ENCODE measurements at regions not wholly inside any gene's neighbourhood (a gene's known extent, or its start where the extent isn't known, plus 50 kb on each side); places are given as distances from the start of the nearest gene placed in this dataset.

- DNase-seq: no peak
These were observed 767.4 kb downstream of the SLITRK6 start for GRCh38 chr13:85031771-85032170.

- no peak for DNase-seq
These were observed 771.2 kb downstream of the SLITRK6 start for GRCh38 chr13:85028035-85028434.

DNA sequence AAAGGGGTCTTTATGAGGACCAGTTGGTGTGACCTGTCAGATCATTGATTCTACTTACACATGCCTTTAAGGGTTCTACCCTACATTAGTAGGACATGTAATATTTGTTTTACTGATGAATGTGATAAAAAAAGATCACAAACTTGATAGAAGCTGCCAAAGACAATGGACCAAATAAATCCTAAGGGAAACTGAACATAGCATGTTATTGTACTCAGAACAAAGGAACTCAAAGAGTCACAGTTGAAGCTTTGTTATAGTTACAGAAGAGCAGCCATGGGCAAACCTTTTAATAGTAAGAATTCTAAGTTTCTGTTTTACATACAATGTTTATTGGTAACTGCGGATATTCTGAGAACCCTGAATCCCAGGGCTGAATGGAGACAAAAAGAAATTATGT is 780.1 kb downstream of the SLITRK6 start:
- DNase-seq: no peak

DNA sequence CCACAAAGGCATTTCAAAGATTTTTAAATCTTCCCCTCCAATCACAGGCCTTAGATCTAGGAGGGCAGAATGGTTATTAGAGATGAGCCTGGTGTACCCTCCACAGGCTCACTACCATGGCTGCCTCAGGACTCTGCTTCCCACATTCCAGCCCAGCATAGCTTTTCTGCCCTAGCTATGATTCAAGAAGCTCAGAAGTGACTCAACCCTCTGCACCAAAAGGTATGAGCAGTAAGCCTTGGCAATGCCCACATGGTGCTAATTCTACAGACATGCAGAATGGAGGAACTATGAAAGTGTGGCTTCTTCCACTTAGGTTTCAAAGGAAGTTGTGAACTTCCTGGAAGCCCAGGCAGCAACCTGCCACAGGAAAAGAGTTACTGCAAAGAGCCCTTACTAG is 786.2 kb downstream of the SLITRK6 start:
- DNase-seq: no peak

GRCh38 chr13:85009447-85009846 is 789.8 kb downstream of the SLITRK6 start:
- DNase-seq: no peak

DNA sequence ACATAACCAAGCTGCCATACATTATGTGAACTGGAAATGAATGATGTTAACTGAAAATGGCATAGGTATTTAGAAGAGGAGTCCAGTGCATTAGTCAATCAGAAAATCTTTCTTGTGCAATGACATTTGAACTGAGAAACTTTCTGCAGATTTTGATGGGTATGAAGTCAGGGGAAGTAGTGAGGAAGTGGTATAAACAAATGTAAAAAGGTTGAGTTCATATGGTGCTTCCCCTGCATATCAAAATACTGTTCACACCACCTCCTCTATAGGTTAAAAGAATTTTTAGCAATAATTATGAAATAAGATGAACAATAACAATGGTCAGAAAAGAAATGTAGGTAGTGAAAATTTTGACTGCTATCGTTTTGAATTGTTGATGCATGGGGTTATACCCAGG is 800.0 kb downstream of the SLITRK6 start:
- no peak for DNase-seq

DNA sequence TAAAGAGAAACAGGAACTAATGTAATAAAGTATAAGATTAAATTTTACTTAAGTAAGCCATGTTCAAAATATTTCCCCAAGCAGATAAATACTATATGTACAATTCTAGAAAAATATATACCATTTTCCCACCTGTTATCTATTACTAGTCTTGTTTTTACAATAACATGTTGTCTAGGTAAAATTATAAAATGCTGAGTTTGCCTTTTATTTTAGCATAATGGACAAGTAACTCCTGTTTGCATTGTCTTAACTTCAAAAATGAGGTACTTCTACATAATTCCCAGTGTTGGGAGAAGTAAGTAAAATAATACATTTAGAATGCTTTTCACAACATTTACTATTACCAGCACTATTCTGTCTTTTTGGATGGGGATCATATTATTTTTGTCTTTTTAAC is 800.5 kb downstream of the SLITRK6 start:
- DNase-seq: no peak

DNA sequence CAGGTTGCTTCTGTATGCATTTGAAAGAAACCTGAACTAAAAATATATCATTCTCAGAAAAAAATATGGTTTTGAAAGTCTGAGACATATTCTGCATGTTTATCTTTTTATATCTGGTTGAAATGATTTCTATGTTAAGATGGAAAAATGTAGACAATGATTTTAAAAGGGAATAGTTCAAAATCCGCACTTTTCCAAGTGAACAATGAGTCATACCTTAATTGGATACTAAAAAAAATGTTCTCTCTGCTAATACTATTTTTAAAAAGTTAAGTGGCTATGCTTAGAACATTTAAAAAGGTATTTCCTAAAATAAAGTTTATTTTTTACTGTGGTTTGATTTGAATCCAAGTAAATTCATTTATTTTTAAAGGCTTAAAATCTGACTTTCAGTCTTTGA is 801.4 kb downstream of the SLITRK6 start:
- no peak for DNase-seq

DNA sequence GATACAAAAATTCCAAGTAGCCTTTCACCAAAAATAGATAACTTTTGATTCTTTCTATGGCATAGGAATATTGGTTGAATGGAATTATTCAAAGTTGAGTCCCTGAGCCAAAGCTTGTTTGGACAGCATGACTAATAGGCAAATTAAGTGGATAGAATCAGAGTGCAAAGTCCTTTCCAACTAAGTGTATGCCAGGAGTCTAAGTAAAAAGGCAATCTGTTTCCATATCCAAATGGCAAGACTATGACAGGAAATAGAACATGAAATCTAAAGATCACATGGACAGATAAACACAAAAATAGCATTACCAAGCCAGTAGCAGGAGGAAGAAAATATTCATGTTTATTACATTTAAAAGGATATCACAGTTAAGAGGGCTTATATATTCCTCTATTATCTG is 804.6 kb downstream of the SLITRK6 start:
- no peak for DNase-seq

GRCh38 chr13:84985860-84986259 is 813.4 kb downstream of the SLITRK6 start:
- DNase-seq: no peak

DNA sequence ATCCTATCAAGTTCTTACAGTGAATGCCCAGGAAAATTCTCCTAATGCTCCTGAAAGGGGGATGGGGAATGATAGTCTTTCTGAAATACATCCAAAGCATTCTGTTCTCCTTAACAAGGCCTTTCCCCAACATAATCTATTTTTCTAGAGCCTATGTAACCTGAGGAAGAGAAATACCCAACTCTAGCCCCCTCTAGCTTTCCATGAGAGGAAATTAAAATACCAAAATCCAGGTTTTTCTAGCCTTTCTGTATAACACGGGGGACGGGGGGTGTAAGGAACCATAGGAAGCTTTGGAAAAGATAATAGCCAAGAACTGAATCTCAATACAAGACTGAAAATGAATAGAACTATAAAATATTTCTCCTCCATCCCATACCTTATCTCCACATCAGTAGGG is 815.9 kb downstream of the SLITRK6 start:
- DNase-seq: no peak

DNA sequence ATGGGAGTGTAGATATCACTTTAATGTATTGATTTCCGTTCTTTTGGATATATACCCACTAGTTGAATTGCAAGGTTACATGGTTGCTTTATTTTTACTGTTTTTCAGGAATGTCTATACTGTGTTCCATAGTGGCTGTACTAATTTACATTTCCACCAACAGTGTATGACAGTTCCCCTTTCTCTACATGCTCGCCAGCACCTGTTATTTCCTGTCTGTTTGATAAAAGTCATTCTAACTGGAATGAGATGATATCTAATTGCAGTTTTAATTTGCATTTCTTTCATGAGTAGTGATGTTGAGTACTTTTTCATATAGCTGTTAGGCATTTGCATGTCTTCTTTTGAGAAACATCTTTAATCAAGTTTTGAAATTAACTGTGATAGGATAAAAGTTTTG is 818.6 kb downstream of the SLITRK6 start:
- no peak for DNase-seq

DNA sequence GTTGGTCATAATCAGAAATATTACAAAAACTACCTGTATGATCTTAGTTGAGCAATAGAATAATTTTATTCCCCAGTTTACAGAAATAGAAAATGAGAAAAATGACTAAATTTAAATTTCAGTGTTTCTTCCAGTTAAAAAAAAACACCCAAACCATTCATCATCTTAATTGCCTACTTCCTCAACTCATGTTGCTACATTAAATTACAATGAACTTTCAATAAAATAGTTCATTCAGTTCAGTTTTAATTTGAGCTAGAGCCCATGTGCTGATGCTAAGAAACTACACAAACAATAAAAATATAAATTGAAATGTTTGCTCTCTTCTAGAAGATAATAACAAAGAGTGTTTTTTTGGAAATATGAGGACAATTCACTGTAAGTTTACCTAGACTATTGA is 820.4 kb downstream of the SLITRK6 start:
- DNase-seq: no peak

DNA sequence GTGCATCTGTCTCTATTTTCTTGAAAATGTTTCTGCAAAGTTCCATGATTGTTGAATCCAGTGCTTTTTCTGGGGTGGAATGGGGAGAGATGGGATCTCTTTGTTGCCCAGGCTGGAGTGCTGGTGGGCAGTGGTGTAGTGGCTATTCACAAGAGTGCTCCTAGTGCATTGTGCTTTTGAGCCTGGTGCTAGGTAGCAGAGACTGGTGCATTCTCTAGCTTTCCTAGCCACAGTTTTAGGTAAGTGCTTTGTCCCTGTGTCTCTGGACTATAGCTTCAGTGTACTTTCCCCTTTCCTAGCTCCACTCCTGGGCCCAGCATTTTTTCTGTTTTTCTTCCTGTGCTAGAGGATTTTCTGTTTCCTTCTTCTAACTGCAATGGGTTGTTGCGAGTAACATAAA is 825.6 kb downstream of the SLITRK6 start:
- DNase-seq: no peak

- DNase-seq: no peak
These were observed 826.3 kb downstream of the SLITRK6 start for GRCh38 chr13:84972907-84973306.

DNA sequence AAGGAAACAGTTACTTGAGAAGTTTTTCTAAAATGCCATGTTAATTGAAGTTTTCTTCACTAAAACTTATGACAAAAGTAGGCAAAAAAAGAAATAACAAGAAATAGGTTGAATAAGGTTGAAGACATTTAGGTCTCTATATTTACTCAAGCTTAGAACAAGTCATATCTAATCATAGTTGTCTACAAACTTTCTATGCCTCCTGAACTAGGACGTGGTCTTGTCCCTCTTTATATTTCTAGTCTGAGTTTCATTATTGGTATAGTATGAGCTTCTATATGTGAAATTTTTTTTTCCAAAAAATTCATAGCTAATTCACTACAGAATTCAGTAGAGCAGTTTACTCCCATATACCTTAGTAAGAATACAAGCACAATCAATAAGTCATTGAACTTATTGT is 836.4 kb downstream of the SLITRK6 start:
- DNase-seq: no peak

GRCh38 chr13:84962141-84962750 is 837.0 kb downstream of the SLITRK6 start:
- DNase-seq: no peak

- no peak for DNase-seq
These were observed 838.2 kb downstream of the SLITRK6 start for GRCh38 chr13:84961023-84961422.

- no peak for DNase-seq
These were observed 839.4 kb downstream of the SLITRK6 start for GRCh38 chr13:84959818-84960217.

- DNase-seq: no peak
These were observed 844.6 kb downstream of the SLITRK6 start for GRCh38 chr13:84954636-84955035.

GRCh38 chr13:84951128-84951527 is 848.1 kb downstream of the SLITRK6 start:
- no peak for DNase-seq

- no peak for DNase-seq
These were observed 853.0 kb downstream of the SLITRK6 start for GRCh38 chr13:84946192-84946591.

DNA sequence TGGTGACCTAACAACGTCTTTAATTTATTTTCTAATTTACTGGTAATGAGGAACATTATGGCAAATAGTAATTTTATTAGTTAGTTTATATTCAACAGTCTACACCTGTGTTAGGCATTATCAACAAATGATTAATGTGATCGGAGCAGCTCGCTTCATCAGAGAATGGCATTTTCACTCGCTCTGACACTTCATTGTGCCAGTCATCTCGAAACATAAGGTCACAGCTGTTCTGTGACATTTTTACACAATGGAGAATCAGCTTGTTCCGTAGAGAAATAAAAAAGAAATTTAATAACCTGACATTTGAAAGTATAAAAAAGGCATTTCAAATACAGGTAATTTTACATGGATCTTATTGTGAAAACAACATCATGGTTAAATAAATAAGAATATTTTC is 858.4 kb downstream of the SLITRK6 start:
- DNase-seq: no peak

- no peak for DNase-seq
These were observed 859.1 kb downstream of the SLITRK6 start for GRCh38 chr13:84940167-84940566.

DNA sequence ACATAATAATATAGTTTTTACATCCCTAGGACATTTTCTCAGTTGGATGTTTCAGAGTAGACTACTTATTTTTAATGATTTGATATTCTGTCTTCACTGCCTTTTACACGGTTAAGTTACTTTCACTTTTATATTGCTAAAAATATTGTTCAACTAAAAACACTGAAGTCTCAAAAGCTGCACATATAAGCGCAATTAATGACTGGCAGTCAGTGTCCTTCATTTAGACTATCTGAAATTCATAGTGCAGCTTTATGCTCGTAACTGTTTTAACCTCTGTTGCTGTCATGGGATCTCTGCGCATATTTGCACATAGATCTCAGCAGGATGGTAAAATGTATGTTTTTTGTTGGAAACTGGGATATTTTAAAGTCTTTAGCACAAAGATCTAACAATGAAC is 864.3 kb downstream of the SLITRK6 start:
- no peak for DNase-seq

DNA sequence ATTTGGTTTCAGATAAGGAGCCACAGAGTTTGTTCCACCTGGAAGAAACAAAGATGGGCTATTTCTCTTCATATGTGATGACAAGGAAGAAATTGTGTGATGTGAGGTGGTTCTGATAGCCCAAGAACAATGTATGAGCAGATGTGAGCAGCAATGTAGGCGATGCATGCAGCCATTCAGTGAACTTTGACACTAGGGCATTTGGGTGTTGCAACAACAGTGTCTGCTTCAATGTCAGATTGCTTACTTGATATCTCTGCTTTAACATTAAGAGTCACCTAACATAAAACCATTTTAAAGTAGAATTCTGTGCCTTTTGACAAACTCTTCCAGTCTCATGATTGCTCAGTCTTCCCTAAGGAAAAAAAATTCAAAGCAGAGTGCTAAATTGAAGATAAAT is 865.4 kb downstream of the SLITRK6 start:
- no peak for DNase-seq
